GM12872 (cell line): ENCODE measurements at regions not wholly inside any gene's neighbourhood (a gene's known extent, or its start where the extent isn't known, plus 50 kb on each side); places are given as distances from the start of the nearest gene placed in this dataset.

Experiments used
- TF ChIP-seq, protein P1 (sequence below): IDR thresholded peaks from 3 replicates; pipeline ENCODE4 v1.5.1; 2011; ENCODE audit warnings: low read depth, mild to moderate bottlenecking, low read length, moderate library complexity; ENCODE audit not compliant: insufficient read depth

DNA sequence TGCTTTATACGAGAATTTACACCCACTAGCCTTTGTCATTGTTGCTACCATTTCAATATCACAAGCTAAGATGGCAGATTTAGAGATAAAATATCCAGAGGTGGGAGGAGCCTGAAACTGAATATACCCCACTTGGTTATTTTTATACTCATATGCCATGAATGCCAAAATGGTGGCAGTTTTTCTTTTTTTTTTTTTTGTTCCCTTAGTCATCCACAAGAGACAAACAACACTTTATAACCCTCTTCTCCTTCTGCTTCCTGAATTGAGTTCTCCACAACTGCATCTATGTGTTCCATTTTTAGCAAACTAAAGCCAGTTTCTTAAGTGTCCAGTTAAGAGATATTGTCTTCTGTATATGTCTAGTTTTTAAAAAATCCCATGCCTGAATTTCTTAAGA lies 558.4 kb downstream of the LMO4 start:
- TF ChIP-seq, protein P1, sequence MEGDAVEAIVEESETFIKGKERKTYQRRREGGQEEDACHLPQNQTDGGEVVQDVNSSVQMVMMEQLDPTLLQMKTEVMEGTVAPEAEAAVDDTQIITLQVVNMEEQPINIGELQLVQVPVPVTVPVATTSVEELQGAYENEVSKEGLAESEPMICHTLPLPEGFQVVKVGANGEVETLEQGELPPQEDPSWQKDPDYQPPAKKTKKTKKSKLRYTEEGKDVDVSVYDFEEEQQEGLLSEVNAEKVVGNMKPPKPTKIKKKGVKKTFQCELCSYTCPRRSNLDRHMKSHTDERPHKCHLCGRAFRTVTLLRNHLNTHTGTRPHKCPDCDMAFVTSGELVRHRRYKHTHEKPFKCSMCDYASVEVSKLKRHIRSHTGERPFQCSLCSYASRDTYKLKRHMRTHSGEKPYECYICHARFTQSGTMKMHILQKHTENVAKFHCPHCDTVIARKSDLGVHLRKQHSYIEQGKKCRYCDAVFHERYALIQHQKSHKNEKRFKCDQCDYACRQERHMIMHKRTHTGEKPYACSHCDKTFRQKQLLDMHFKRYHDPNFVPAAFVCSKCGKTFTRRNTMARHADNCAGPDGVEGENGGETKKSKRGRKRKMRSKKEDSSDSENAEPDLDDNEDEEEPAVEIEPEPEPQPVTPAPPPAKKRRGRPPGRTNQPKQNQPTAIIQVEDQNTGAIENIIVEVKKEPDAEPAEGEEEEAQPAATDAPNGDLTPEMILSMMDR: no peak

DNA sequence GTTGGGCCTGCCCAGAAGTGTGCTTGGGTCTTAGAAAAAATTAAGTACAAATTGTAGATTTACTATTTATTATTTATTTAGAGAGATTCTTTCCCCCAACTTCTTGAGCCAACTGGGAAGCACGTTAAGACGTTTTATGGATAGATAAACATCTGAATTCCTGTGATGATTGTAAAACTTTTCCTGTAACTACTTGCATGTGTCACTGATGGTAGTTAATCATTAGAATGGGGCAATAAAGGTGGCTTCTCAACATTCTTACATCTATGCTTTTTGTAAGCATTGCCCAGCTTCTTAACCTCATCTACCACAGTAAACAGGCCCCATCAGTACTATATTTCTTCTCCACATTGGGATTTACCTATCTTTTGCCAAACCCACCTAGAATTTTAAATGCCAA lies 559.8 kb downstream of the LMO4 start:
- TF ChIP-seq, protein P1: no peak

- TF ChIP-seq, protein P1: no peak
These were observed 565.4 kb downstream of the LMO4 start for GRCh38 chr1:87894062-87894461.

DNA sequence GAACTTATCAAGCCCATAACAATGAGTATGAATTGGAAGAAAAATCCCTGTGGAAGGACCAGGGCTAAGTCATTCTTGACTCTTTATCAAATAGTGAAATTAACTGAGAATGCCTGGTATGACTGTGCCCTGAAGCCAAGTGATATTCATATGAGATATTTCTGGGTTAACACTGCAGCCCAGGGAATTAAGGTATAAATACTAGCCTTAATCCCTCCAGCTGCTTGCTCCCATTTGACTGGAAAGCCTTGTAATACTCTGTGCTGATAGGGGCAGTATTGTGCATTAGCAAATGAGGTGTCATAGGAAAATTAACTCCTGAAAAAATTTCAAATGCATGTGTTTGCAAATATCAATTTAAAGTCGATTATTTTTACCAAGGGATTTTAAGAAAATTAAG lies 568.8 kb downstream of the LMO4 start:
- TF ChIP-seq, protein P1: no peak

GRCh38 chr1:87898431-87898830 lies 569.8 kb downstream of the LMO4 start:
- TF ChIP-seq, protein P1: no peak

GRCh38 chr1:87899017-87899416 lies 570.3 kb downstream of the LMO4 start:
- TF ChIP-seq, protein P1: no peak

GRCh38 chr1:87899746-87900145 lies 571.1 kb downstream of the LMO4 start:
- TF ChIP-seq, protein P1: no peak

DNA sequence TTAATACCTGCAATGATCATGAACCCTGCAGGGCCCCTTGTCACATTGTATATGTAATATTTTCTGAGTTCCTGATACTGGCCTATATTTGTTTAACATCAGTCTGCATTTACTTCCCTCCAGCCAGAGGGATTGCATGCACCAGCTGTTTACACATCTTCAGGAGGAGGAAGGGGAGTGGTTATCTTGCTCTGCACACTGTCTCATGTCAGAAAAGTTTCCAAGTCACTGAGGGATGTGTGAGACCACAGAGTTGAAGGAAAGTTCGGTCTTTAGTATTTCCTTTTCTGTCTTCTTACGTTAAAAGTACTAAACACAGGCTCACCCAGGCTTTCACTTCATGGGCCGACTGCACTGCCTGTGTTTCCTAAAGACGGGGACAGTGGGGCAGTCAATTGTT lies 574.1 kb downstream of the LMO4 start:
- TF ChIP-seq, protein P1: no peak
